ENCODE measurements at regions not wholly inside any gene's neighbourhood (a gene's known extent, or its start where the extent isn't known, plus 50 kb on each side); places are given as distances from the start of the nearest gene placed in this dataset.

DNA sequence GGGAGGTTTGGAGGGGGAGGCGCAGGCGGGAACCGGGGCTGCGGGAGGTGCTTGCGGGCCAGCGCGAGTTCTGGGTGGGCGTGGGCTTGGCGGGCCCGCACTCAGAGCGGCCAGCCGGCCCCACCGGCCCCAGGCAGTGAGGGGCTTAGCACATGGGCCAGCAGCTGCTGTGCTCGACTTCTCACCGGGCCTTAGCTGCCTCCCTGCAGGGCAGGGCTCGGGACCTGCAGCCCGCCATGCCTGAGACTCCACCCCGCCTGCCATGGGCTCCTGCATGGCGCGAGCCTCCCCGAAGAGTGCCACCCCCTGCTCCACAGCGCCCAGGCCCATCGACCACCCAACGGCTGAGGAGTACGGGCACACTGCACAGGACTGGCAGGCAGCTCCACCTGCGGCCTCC is 98.6 kb upstream of the IGF1R start:
- TF ChIP-seq, protein P1, sequence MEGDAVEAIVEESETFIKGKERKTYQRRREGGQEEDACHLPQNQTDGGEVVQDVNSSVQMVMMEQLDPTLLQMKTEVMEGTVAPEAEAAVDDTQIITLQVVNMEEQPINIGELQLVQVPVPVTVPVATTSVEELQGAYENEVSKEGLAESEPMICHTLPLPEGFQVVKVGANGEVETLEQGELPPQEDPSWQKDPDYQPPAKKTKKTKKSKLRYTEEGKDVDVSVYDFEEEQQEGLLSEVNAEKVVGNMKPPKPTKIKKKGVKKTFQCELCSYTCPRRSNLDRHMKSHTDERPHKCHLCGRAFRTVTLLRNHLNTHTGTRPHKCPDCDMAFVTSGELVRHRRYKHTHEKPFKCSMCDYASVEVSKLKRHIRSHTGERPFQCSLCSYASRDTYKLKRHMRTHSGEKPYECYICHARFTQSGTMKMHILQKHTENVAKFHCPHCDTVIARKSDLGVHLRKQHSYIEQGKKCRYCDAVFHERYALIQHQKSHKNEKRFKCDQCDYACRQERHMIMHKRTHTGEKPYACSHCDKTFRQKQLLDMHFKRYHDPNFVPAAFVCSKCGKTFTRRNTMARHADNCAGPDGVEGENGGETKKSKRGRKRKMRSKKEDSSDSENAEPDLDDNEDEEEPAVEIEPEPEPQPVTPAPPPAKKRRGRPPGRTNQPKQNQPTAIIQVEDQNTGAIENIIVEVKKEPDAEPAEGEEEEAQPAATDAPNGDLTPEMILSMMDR (IDR thresholded peaks at IDR 0.05), result no peak
- TF ChIP-seq POLR2A (IDR thresholded peaks at IDR 0.05), result no peak
